ENCODE measurements at regions not wholly inside any gene's neighbourhood (a gene's known extent, or its start where the extent isn't known, plus 50 kb on each side); places are given as distances from the start of the nearest gene placed in this dataset.

GRCh38 chr2:42924418-42924886, 132.1 kb upstream of the HAAO start:
- H3K4me1 ChIP-seq, result peaks cover 68% of the 10 kb centered on the region
- peak overlapping the region; percentile 81 for H3K27ac ChIP-seq
- H3K9me3 ChIP-seq (replicated peaks), result no peaks in the 10 kb centered on the region
- no peaks in the 10 kb centered on the region for H3K36me3 ChIP-seq
- DNase-seq, result no peak
- H3K4me3 ChIP-seq, result peak overlapping the region; percentile 39
- no peaks in the 10 kb centered on the region for H3K27me3 ChIP-seq

DNA sequence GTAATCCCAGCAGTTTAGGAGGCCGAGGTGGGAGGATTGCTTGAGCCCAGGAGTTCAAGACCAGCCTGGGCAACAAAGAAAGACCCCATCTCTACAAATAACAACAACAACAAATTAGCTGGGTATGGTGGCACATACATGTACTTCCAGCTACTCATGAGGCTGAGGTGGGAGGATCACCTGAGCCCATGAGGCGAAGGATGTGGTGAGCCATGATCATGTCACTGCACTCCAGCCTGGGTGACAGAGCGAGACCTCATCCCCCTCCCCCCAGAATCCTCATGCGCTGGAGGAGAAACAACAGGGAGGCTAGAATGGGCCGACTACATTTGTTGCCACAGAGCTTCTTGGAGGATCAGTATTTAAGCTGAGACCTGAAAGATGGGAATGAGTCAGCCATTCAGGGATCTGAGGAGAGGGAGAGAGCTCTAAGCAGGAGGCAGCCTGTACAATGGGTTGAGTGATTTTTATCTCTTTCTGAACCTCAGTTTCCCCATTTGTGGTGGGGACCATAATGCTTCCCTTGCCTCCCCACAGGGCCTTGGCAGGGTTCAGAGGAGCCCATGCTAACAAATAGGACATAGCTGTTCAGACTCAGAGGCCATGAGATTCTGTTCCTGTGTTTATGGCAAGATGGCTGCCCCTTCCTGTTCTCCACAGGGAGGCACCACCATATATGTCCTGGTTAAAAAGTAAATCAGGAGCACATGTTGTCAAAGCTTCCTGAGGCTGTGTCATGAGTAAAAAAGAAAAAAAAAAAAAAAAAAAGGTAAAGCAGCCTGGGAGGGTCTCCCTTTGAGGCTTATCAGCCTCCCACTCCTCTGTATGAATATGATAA, 131.4 kb upstream of the HAAO start:
- DNase-seq, result peak in 1 of 2 experiments; percentile 36
- Histone ChIP-seq H3K9me3 (replicated peaks) (no peaks in the 10 kb centered on the region), H3K27ac (peak overlapping the region; percentile 81), H3K27me3 (no peaks in the 10 kb centered on the region), H3K36me3 (no peaks in the 10 kb centered on the region), H3K4me3 (peak overlapping the region; percentile 39), H3K4me1 (peaks cover 61% of the 10 kb centered on the region)

- DNase-seq, result peak in 1 of 2 experiments; percentile 58
- Histone ChIP-seq H3K27me3 (no peaks in the 10 kb centered on the region), H3K27ac (no peak overlapping the region), H3K4me3 (no peak overlapping the region), H3K36me3 (no peaks in the 10 kb centered on the region), H3K9me3 (replicated peaks) (no peaks in the 10 kb centered on the region), H3K4me1 (peaks cover 53% of the 10 kb centered on the region)
Measured at GRCh38 chr2:42922790-42923579, 130.6 kb upstream of the HAAO start.

DNA sequence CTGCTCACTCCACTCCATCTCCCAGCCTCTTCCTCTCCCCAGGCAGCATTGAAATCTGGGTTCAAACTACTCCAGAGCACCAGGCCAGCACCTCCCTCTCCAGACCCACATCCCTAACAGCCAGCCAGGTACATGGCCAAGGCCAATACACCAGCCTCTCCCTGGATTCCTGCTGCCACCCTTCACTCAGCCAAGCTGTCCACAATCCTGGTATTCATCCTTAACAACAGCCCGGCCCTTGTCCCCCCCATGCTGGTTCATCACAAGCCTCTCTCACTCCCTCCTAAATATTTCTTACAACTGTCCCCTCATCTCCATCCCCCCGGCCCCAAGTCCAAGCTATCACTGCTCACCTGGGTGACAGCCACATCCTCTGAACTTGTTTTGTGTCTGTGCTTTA, 129.9 kb upstream of the HAAO start:
- Histone ChIP-seq H3K27me3 (no peaks in the 10 kb centered on the region), H3K4me1 (peaks cover 46% of the 10 kb centered on the region), H3K4me3 (no peak overlapping the region), H3K9me3 (replicated peaks) (no peaks in the 10 kb centered on the region), H3K36me3 (no peaks in the 10 kb centered on the region), H3K27ac (no peak overlapping the region)
- DNase-seq, result no peak

DNA sequence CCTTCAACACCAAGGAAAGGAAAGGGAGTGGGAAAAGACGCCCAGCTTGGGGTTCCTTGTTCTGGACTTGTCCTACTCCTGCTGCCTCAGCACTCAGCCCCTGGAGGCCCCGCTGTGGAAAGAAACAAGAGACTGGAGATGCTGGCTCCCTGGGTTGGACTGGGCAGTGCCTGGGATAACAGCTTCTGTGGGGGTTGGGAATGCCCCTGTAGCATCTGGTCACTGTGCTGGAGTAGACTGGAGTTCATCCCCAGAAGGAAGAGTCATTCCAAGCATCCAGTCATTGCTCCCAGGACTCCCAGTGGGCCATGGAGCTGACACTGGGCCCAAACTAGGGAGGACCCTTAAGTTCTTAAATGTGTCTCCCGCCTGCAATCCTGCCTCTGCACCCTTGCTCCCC, 129.3 kb upstream of the HAAO start:
- Histone ChIP-seq H3K4me3 (no peak overlapping the region), H3K9me3 (replicated peaks) (no peaks in the 10 kb centered on the region), H3K27me3 (no peaks in the 10 kb centered on the region), H3K4me1 (peaks cover 40% of the 10 kb centered on the region), H3K27ac (no peak overlapping the region), H3K36me3 (no peaks in the 10 kb centered on the region)
- DNase-seq, result no peak

DNA sequence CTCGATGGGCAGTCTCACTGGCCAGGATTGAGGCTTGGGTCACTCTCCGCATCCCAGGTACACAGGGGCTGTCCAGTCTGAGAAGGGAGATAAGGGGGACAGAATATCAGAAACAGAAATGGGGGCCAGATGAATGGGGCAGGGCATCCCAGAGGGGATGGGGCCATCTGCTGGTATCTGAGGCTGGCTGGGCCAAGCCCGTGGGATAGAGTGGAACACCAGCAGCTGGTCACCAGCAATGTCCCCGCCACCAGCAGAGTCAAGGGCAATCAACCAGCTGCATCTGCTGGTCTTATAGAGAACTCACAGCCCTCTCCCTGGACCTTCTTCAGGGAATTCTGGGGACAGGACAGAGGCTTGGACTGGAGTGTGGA, 128.8 kb upstream of the HAAO start:
- Histone ChIP-seq H3K27me3 (no peaks in the 10 kb centered on the region), H3K9me3 (replicated peaks) (no peaks in the 10 kb centered on the region), H3K27ac (no peak overlapping the region), H3K4me1 (peaks cover 34% of the 10 kb centered on the region), H3K4me3 (no peak overlapping the region), H3K36me3 (no peaks in the 10 kb centered on the region)
- no peak for DNase-seq

DNA sequence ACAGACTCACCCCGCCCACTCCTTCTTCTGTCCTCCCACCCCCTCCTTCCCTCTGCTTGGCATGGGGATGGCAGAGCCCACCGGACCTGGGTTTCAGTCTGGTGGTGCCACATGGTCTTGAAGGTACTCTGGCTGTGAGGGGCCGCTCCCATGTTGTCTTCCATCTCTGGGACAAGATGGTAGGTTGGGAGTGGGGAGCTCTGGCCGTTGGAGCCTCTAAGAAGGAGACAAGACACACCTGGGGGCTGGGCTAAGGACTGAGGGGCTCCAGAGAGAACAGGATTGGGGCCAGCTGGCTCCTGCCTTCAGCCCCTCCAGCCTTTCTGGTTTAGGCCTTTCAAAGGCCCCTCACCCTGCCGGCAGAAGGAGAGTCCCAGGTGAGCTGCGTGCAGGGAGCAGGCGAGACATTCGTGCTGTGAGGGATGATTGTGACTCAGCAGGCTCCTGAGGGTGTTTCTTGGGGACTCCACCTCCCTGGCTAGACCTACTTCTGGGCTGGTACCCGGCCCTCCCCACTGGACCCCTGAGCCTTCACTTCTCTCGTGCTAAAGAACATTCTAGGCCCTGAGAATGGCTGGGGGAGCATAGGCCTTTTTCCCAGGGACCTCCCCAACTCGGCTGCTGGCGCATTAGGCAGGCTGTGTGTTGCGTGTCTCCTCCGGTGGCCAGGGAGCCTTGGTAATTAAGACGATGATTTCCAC, 128.2 kb upstream of the HAAO start:
- H3K27me3 ChIP-seq, result no peaks in the 10 kb centered on the region
- no peak overlapping the region for H3K27ac ChIP-seq
- peaks cover 29% of the 10 kb centered on the region for H3K4me1 ChIP-seq
- H3K9me3 ChIP-seq (replicated peaks), result no peaks in the 10 kb centered on the region
- DNase-seq, result no peak
- H3K4me3 ChIP-seq, result no peak overlapping the region
- H3K36me3 ChIP-seq, result no peaks in the 10 kb centered on the region

DNA sequence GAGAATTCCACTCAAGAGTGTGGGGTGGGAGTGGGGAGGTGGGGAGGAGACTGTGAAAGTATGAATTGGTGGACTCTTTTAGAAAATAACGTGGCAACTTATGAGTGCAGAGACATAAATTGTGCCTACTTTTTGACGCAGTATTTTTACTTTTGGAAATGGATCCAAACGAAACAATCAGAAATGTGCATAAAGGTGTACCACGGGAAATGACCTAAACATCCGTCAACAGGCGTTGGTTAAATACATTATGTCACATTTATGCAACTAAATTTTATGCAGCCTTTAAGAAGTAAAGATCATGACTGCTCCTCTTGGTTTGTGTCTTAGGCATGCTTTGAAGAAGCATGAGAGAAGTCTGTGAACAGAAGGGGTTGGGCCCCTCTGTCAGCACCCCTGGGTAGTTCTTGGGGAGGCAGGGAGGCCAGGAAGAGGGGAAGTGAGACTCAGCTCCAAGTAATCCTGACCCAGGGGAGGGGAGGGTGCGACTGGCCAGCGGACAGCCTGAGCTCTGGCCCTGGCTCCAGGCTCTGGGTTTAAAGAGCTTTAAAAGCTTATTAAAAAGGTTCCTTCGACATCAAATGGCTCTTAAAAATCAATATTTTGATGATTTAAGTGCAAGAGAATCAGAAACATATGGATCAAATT, 126.4 kb upstream of the HAAO start:
- H3K36me3 ChIP-seq, result no peaks in the 10 kb centered on the region
- H3K27me3 ChIP-seq, result peaks cover 5% of the 10 kb centered on the region; the same call in 1 of the 2 replicates
- no peak for DNase-seq
- H3K4me1 ChIP-seq, result peaks cover 11% of the 10 kb centered on the region
- no peak overlapping the region for H3K27ac ChIP-seq
- no peak overlapping the region for H3K4me3 ChIP-seq
- H3K9me3 ChIP-seq (replicated peaks), result no peaks in the 10 kb centered on the region

DNA sequence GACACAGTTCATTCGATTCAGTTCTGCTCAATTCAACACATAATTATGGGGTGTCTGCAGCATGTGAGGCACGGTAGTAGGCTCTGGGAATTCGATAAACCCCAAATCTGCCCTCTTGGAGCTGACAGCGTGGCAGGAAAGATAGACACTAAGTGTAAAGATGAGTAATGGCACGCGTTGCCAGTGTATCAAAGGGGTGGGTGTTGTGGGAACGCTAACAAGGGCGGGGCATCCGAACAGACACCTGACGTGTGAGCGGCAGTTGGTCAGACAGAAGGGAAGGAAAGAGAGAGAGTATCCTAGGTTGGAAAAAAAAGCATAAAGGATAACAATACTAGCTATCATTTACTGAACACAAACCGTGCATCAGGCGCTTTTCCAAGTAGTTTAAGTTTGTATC, 125.7 kb upstream of the HAAO start:
- Histone ChIP-seq H3K4me1 (peaks cover 3% of the 10 kb centered on the region; the same call in 1 of the 2 replicates), H3K36me3 (no peaks in the 10 kb centered on the region), H3K9me3 (replicated peaks) (no peaks in the 10 kb centered on the region), H3K27me3 (peaks cover 5% of the 10 kb centered on the region; the same call in 1 of the 2 replicates), H3K4me3 (no peak overlapping the region), H3K27ac (no peak overlapping the region)
- no peak for DNase-seq

DNA sequence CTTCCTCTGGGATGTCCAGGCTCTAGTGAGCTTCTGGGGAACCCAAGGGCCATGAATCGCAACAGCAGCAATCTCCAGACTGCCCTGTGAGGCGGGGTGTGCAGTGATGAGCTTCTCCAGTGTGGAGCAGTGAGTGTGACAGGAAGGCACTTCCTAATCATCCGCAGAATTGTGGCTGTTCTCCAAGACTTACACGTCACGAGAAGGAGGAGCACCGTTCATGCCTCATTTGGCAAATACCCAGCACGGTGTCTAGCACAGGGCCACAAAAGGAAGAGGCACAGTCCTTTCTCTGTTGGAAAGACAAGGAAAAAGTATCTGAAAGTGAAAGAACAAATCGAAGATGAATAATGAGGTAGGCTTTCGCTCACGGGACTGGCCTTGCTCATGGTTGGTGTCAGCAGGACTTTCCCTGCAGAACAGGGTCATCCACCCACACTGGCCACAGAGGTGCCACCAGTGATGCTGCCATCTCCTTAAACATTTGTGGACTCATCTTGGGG, 125.1 kb upstream of the HAAO start:
- peak; percentile 30 to 46 for DNase-seq
- H3K27ac ChIP-seq, result no peak overlapping the region
- no peaks in the 10 kb centered on the region for H3K9me3 ChIP-seq (replicated peaks)
- H3K27me3 ChIP-seq, result peaks cover 5% of the 10 kb centered on the region; the same call in 1 of the 2 replicates
- no peak overlapping the region for H3K4me3 ChIP-seq
- H3K4me1 ChIP-seq, result no peaks in the 10 kb centered on the region; the same call in 1 of the 2 replicates
- no peaks in the 10 kb centered on the region for H3K36me3 ChIP-seq

GRCh38 chr2:42916324-42916723, 123.9 kb upstream of the HAAO start:
- H3K9me3 ChIP-seq (replicated peaks), result no peaks in the 10 kb centered on the region
- no peak for DNase-seq

DNA sequence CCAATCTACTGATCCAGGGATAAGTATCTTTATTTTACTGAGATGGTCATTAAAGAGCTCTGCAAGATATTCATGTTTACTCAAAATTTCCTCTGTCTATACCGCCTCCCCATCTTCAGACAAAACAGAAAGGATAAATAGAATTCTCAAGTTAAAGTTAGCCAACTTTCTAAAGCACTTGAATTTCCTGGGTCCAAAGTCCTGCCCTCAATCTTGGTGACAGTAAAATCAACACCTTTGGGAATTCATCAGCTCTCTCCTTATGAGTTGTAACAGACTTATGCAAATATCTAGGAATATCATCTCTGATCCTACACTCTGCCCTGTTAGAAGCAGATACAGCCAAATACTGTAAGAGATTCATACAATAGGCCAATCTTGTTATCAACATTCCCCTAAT, 122.5 kb upstream of the HAAO start:
- H3K27me3 ChIP-seq, result peaks cover 5% of the 10 kb centered on the region; the same call in 1 of the 2 replicates
- DNase-seq, result no peak
- no peaks in the 10 kb centered on the region; the same call in 1 of the 2 replicates for H3K4me1 ChIP-seq
- no peaks in the 10 kb centered on the region for H3K36me3 ChIP-seq
- no peak overlapping the region for H3K27ac ChIP-seq
- no peaks in the 10 kb centered on the region for H3K9me3 ChIP-seq (replicated peaks)
- no peak overlapping the region for H3K4me3 ChIP-seq

More at GRCh38 chr2:42916324-42916723, 123.9 kb upstream of the HAAO start:
- Histone ChIP-seq H3K27ac (no peak overlapping the region), H3K4me3 (no peak overlapping the region), H3K4me1 (no peaks in the 10 kb centered on the region; the same call in 1 of the 2 replicates), H3K27me3 (peaks cover 5% of the 10 kb centered on the region; the same call in 1 of the 2 replicates), H3K36me3 (no peaks in the 10 kb centered on the region)

DNA sequence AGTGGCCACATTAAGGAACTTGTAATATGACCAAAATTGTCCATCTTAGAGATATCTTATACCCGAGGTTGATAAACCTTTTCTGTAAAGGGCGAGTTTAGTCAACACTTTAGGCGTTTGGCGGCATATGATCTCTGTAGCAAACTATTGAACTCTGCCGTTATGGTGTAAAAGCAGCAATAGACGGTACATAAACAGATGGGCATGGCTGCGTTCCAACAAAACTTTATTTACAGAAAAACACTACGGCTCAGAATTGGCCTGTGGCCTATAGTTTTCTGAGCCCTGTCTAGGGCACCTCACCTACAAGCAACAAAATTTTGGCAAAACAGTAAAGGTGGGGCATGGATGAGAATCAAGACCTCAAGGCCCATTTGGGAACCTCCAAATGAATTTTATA, 121.9 kb upstream of the HAAO start:
- DNase-seq, result no peak
- no peaks in the 10 kb centered on the region for H3K36me3 ChIP-seq
- no peak overlapping the region for H3K27ac ChIP-seq

DNA sequence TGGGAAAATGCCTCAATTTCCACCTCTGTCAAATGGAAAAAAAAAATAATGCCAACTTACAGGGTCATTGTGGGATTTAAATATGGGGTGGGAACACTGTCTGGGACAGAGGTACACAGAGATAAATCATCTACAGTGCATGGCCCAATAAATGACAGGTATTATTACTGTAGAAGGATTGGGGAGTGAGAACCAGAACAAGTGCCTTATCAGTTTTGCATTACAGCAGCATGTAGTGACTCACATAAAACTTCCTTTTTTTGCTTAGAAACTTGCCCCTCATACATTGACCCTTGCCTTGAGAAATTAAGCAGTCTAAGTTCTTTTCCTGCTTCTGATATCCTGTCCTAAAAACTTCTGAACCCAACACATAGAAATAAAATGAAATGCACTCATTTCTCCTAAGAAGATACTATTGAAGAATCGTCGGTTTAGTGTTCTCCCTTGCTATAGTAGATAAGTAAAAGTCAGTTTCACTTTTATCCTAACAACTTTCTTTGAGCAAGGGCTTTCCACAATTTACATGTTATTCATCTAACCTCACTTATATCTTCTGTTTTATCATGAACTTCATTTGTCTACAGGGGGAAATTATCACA, 121.0 kb upstream of the HAAO start:
- no peaks in the 10 kb centered on the region for H3K36me3 ChIP-seq
- no peak overlapping the region for H3K4me3 ChIP-seq
- no peak for DNase-seq
- no peaks in the 10 kb centered on the region; the same call in 1 of the 2 replicates for H3K4me1 ChIP-seq
- no peaks in the 10 kb centered on the region for H3K9me3 ChIP-seq (replicated peaks)
- H3K27ac ChIP-seq, result no peak overlapping the region
- H3K27me3 ChIP-seq, result peaks cover 5% of the 10 kb centered on the region; the same call in 1 of the 2 replicates

More for the DNA sequence above, 121.9 kb upstream of the HAAO start:
- no peak overlapping the region for H3K4me3 ChIP-seq
- H3K4me1 ChIP-seq, result no peaks in the 10 kb centered on the region; the same call in 1 of the 2 replicates
- H3K27me3 ChIP-seq, result peaks cover 5% of the 10 kb centered on the region; the same call in 1 of the 2 replicates
- H3K9me3 ChIP-seq (replicated peaks), result no peaks in the 10 kb centered on the region

All from SJCRH30 (cell line).